GM12865 (cell line): ENCODE measurements at regions not wholly inside any gene's neighbourhood (a gene's known extent, or its start where the extent isn't known, plus 50 kb on each side); places are given as distances from the start of the nearest gene placed in this dataset.

Source experiments
- DNase-seq: peaks from one replicate; pipeline ENCODE4 v3.0.0; 2010; ENCODE audit warnings: low read depth
- H3K4me3 ChIP-seq: 2 replicates; pipeline ENCODE4 v1.5.1; 2011; ENCODE audit warnings: mild to moderate bottlenecking, low read depth, low read length, control low read depth
- CTCF ChIP-seq: IDR thresholded peaks from 2 replicates; pipeline ENCODE4 v1.5.1; 2011; ENCODE audit warnings: low read length, control low read depth, low read depth, inconsistent platforms; ENCODE audit not compliant: insufficient read depth; ENCODE audit errors: missing control alignments

GRCh38 chr5:28403846-28404245 is 1365.5 kb upstream of the CDH9 start:
- no peak for DNase-seq
- TF ChIP-seq CTCF = no peak

GRCh38 chr5:28402590-28403301 is 1364.4 kb upstream of the CDH9 start:
- no peak for TF ChIP-seq CTCF
- no peak for DNase-seq
- H3K4me3 ChIP-seq = no peak overlapping the region

More at GRCh38 chr5:28403846-28404245, 1365.5 kb upstream of the CDH9 start:
- no peak overlapping the region for H3K4me3 ChIP-seq

GRCh38 chr5:28400076-28400475 is 1361.7 kb upstream of the CDH9 start:
- no peak for DNase-seq
- TF ChIP-seq CTCF = no peak
- no peak overlapping the region for H3K4me3 ChIP-seq

- no peak for DNase-seq
- no peak for TF ChIP-seq CTCF
- H3K4me3 ChIP-seq = no peak overlapping the region
These were observed 1360.8 kb upstream of the CDH9 start for GRCh38 chr5:28399211-28399610.

- DNase-seq = no peak
- TF ChIP-seq CTCF = no peak
- H3K4me3 ChIP-seq = no peak overlapping the region
These were observed 1359.8 kb upstream of the CDH9 start for GRCh38 chr5:28398185-28398584.

- no peak for DNase-seq
- no peak for TF ChIP-seq CTCF
- no peak overlapping the region for H3K4me3 ChIP-seq
These were observed 1359.1 kb upstream of the CDH9 start for GRCh38 chr5:28397502-28397941.

GRCh38 chr5:28391277-28391676 is 1352.9 kb upstream of the CDH9 start:
- no peak overlapping the region for H3K4me3 ChIP-seq
- DNase-seq = no peak
- no peak for TF ChIP-seq CTCF
